ENCODE measurements at regions not wholly inside any gene's neighbourhood (a gene's known extent, or its start where the extent isn't known, plus 50 kb on each side); places are given as distances from the start of the nearest gene placed in this dataset.

GRCh38 chr3:80496452-80496851 lies 728.7 kb upstream of the ROBO1 start:
- no peak for DNase-seq
- no peaks in the 10 kb centered on the region for H3K9me3 ChIP-seq (ENCODE audit: low read depth)
- no peak overlapping the region for H3K4me2 ChIP-seq (ENCODE audit: unreplicated experiment)
- 19 to 22% methylated on average over 3 of the region's 3 CpGs for WGBS, 2 experiments (ENCODE audit: low coverage in 1 of 2, low lambda C conversion rate in 2 of 2, missing lambda C conversion rate in 2 of 2)
- H3K4me3 ChIP-seq = no peak overlapping the region
- no peaks in the 10 kb centered on the region for H3F3A ChIP-seq (ENCODE audit: insufficient read depth)
- no peaks in the 10 kb centered on the region for H3K79me2 ChIP-seq (ENCODE audit: insufficient read depth)
- no peak for TF ChIP-seq EZH2 (IDR thresholded peaks at IDR 0.05; ENCODE audit: insufficient read depth, poor library complexity, severe bottlenecking)
- no peak for TF ChIP-seq EZH2phosphoT487 (IDR thresholded peaks at IDR 0.05; ENCODE audit: insufficient read depth, low read depth)
- no peak overlapping the region for H3K27ac ChIP-seq
- H3K9me2 ChIP-seq (ENCODE audit: insufficient read depth) = no peaks in the 10 kb centered on the region
- H2AFZ ChIP-seq = no peak overlapping the region
- H3K4me1 ChIP-seq (ENCODE audit: insufficient read depth) = no peaks in the 10 kb centered on the region
- in situ Hi-C loops (cut with MboI) = no loop called here
- no peak overlapping the region for H3K9ac ChIP-seq
- no peaks in the 10 kb centered on the region for H4K20me1 ChIP-seq (ENCODE audit: insufficient read depth)
- H3K27me3 ChIP-seq (replicated peaks; ENCODE audit: insufficient read depth) = no peaks in the 10 kb centered on the region
- H3K36me3 ChIP-seq (ENCODE audit: low read depth) = no peaks in the 10 kb centered on the region

DNA sequence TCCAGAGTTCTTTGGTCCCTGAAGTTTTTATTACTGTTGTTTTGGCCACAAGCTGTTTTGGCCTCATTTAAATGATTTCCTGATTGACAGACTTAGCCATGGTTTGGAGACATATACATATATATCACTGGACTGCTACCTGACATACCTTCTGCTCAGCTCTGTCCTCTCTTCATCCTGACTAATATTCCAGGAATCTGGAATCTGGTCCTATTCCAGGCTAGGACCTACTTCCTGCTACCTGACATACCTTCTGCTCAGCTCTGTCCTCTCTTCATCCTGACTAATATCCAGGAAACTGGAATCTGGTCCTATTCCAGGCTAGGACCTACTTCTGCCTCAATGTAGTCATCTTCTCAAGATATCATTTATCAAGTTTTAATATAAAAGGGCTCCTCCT lies 724.4 kb upstream of the ROBO1 start:
- no peak overlapping the region for H3K27ac ChIP-seq
- no peaks in the 10 kb centered on the region for H3K79me2 ChIP-seq (ENCODE audit: insufficient read depth)
- H3F3A ChIP-seq (ENCODE audit: insufficient read depth) = no peaks in the 10 kb centered on the region
- no peak overlapping the region for H3K4me3 ChIP-seq
- H3K36me3 ChIP-seq (ENCODE audit: low read depth) = no peaks in the 10 kb centered on the region
- H3K27me3 ChIP-seq (replicated peaks; ENCODE audit: insufficient read depth) = no peaks in the 10 kb centered on the region
- H3K4me2 ChIP-seq (ENCODE audit: unreplicated experiment) = no peak overlapping the region
- H3K4me1 ChIP-seq (ENCODE audit: insufficient read depth) = no peaks in the 10 kb centered on the region
- TF ChIP-seq EZH2phosphoT487 (IDR thresholded peaks at IDR 0.05; ENCODE audit: insufficient read depth, low read depth) (no peak), EZH2 (IDR thresholded peaks at IDR 0.05; ENCODE audit: insufficient read depth, poor library complexity, severe bottlenecking) (no peak)
- no peaks in the 10 kb centered on the region for H3K9me3 ChIP-seq (ENCODE audit: low read depth)
- in situ Hi-C loops (cut with MboI) = no loop called here
- H3K9me2 ChIP-seq (ENCODE audit: insufficient read depth) = no peaks in the 10 kb centered on the region
- no peaks in the 10 kb centered on the region for H4K20me1 ChIP-seq (ENCODE audit: insufficient read depth)
- no peak overlapping the region for H3K9ac ChIP-seq
- no peak overlapping the region for H2AFZ ChIP-seq
- DNase-seq = no peak

- no peaks in the 10 kb centered on the region for H3K36me3 ChIP-seq (ENCODE audit: low read depth)
- no peaks in the 10 kb centered on the region for H3K9me2 ChIP-seq (ENCODE audit: insufficient read depth)
- TF ChIP-seq EZH2 (IDR thresholded peaks at IDR 0.05; ENCODE audit: insufficient read depth, poor library complexity, severe bottlenecking) (no peak), EZH2phosphoT487 (IDR thresholded peaks at IDR 0.05; ENCODE audit: insufficient read depth, low read depth) (no peak)
- in situ Hi-C loops (cut with MboI) = no loop called here
- 5 to 11% methylated on average over 1 of the region's 1 CpG for WGBS, 2 experiments (ENCODE audit: low coverage in 1 of 2, low lambda C conversion rate in 2 of 2, missing lambda C conversion rate in 2 of 2)
- DNase-seq = no peak
- no peak overlapping the region for H3K4me3 ChIP-seq
- H3K79me2 ChIP-seq (ENCODE audit: insufficient read depth) = no peaks in the 10 kb centered on the region
- no peaks in the 10 kb centered on the region for H3K4me1 ChIP-seq (ENCODE audit: insufficient read depth)
- no peak overlapping the region for H3K4me2 ChIP-seq (ENCODE audit: unreplicated experiment)
- no peak overlapping the region for H2AFZ ChIP-seq
- no peak overlapping the region for H3K9ac ChIP-seq
- H4K20me1 ChIP-seq (ENCODE audit: insufficient read depth) = no peaks in the 10 kb centered on the region
- H3K9me3 ChIP-seq (ENCODE audit: low read depth) = no peaks in the 10 kb centered on the region
- no peaks in the 10 kb centered on the region for H3K27me3 ChIP-seq (replicated peaks; ENCODE audit: insufficient read depth)
- H3F3A ChIP-seq (ENCODE audit: insufficient read depth) = no peaks in the 10 kb centered on the region
- no peak overlapping the region for H3K27ac ChIP-seq
These were observed 705.2 kb upstream of the ROBO1 start for GRCh38 chr3:80472961-80473360.

- no peak overlapping the region for H3K27ac ChIP-seq
- no peaks in the 10 kb centered on the region for H4K20me1 ChIP-seq (ENCODE audit: insufficient read depth)
- no peaks in the 10 kb centered on the region for H3K27me3 ChIP-seq (replicated peaks; ENCODE audit: insufficient read depth)
- H3K4me3 ChIP-seq = no peak overlapping the region
- TF ChIP-seq EZH2 (IDR thresholded peaks at IDR 0.05; ENCODE audit: insufficient read depth, poor library complexity, severe bottlenecking) = no peak
- no peak for TF ChIP-seq EZH2phosphoT487 (IDR thresholded peaks at IDR 0.05; ENCODE audit: insufficient read depth, low read depth)
- H3K36me3 ChIP-seq (ENCODE audit: low read depth) = no peaks in the 10 kb centered on the region
- no peak overlapping the region for H3K4me2 ChIP-seq (ENCODE audit: unreplicated experiment)
- no peak overlapping the region for H2AFZ ChIP-seq
- H3K9me3 ChIP-seq (ENCODE audit: low read depth) = no peaks in the 10 kb centered on the region
- no peaks in the 10 kb centered on the region for H3K79me2 ChIP-seq (ENCODE audit: insufficient read depth)
- no peaks in the 10 kb centered on the region for H3F3A ChIP-seq (ENCODE audit: insufficient read depth)
- no peaks in the 10 kb centered on the region for H3K4me1 ChIP-seq (ENCODE audit: insufficient read depth)
- in situ Hi-C loops (cut with MboI) = no loop called here
- H3K9ac ChIP-seq = no peak overlapping the region
- no peak for DNase-seq
- H3K9me2 ChIP-seq (ENCODE audit: insufficient read depth) = no peaks in the 10 kb centered on the region
These were observed 704.7 kb upstream of the ROBO1 start for GRCh38 chr3:80472459-80472858.

- Histone ChIP-seq H3K27ac (no peak overlapping the region), H3K4me2 (ENCODE audit: unreplicated experiment) (no peak overlapping the region), H3K9me3 (ENCODE audit: low read depth) (no peaks in the 10 kb centered on the region), H3K79me2 (ENCODE audit: insufficient read depth) (no peaks in the 10 kb centered on the region), H3K36me3 (ENCODE audit: low read depth) (no peaks in the 10 kb centered on the region), H3K9ac (no peak overlapping the region), H3F3A (ENCODE audit: insufficient read depth) (no peaks in the 10 kb centered on the region), H2AFZ (no peak overlapping the region), H3K9me2 (ENCODE audit: insufficient read depth) (no peaks in the 10 kb centered on the region), H3K4me3 (no peak overlapping the region), H4K20me1 (ENCODE audit: insufficient read depth) (no peaks in the 10 kb centered on the region), H3K4me1 (ENCODE audit: insufficient read depth) (no peaks in the 10 kb centered on the region), H3K27me3 (replicated peaks; ENCODE audit: insufficient read depth) (no peaks in the 10 kb centered on the region)
- 12 to 16% methylated on average over 2 of the region's 2 CpGs for WGBS, 2 experiments (ENCODE audit: low coverage in 1 of 2, low lambda C conversion rate in 2 of 2, missing lambda C conversion rate in 2 of 2)
- in situ Hi-C loops (cut with MboI) = no loop called here
- TF ChIP-seq EZH2phosphoT487 (IDR thresholded peaks at IDR 0.05; ENCODE audit: insufficient read depth, low read depth) (no peak), EZH2 (IDR thresholded peaks at IDR 0.05; ENCODE audit: insufficient read depth, poor library complexity, severe bottlenecking) (no peak)
- no peak for DNase-seq
These were observed 702.6 kb upstream of the ROBO1 start for GRCh38 chr3:80470433-80470832.
